ENCODE measurements at regions not wholly inside any gene's neighbourhood (a gene's known extent, or its start where the extent isn't known, plus 50 kb on each side); places are given as distances from the start of the nearest gene placed in this dataset.

- DNase-seq, result no peak
Observed at GRCh38 chr6:126530775-126531174, 190.9 kb downstream of the CENPW start.

- DNase-seq, result no peak
Observed at GRCh38 chr6:126531286-126531685, 191.4 kb downstream of the CENPW start.

GRCh38 chr6:126531840-126532239, 191.9 kb downstream of the CENPW start:
- no peak for DNase-seq

GRCh38 chr6:126534401-126534800, 194.5 kb downstream of the CENPW start:
- no peak for DNase-seq

GRCh38 chr6:126535138-126535537, 195.2 kb downstream of the CENPW start:
- no peak for DNase-seq

GRCh38 chr6:126535595-126535994, 195.7 kb downstream of the CENPW start:
- no peak for DNase-seq

GRCh38 chr6:126537061-126537816, 197.3 kb downstream of the CENPW start:
- no peak for DNase-seq

GRCh38 chr6:126539022-126539421, 199.1 kb downstream of the CENPW start:
- no peak for DNase-seq

- DNase-seq, result no peak
Observed at GRCh38 chr6:126540161-126540560, 200.2 kb downstream of the CENPW start.

- DNase-seq, result no peak
Observed at GRCh38 chr6:126541806-126542491, 202.0 kb downstream of the CENPW start.

- no peak for DNase-seq
Observed at GRCh38 chr6:126546541-126547120, 206.7 kb downstream of the CENPW start.

GRCh38 chr6:126548300-126548699, 208.4 kb downstream of the CENPW start:
- no peak for DNase-seq

GRCh38 chr6:126550323-126550722, 210.4 kb downstream of the CENPW start:
- no peak for DNase-seq

- DNase-seq, result no peak
Observed at GRCh38 chr6:126551832-126552231, 211.9 kb downstream of the CENPW start.

- DNase-seq, result no peak
Observed at GRCh38 chr6:126553854-126554253, 213.9 kb downstream of the CENPW start.

GRCh38 chr6:126570507-126570906, 230.6 kb downstream of the CENPW start:
- DNase-seq, result no peak

- no peak for DNase-seq
Observed at GRCh38 chr6:126574301-126574700, 234.4 kb downstream of the CENPW start.

GRCh38 chr6:126581316-126581715, 241.4 kb downstream of the CENPW start:
- no peak for DNase-seq

GRCh38 chr6:126600258-126600916, 260.5 kb downstream of the CENPW start:
- DNase-seq, result no peak

GRCh38 chr6:126603410-126603809, 263.5 kb downstream of the CENPW start:
- DNase-seq, result no peak

GRCh38 chr6:126605089-126605488, 265.2 kb downstream of the CENPW start:
- no peak for DNase-seq

GRCh38 chr6:126607289-126607688, 267.4 kb downstream of the CENPW start:
- DNase-seq, result no peak

- DNase-seq, result no peak
Observed at GRCh38 chr6:126608681-126609080, 268.8 kb downstream of the CENPW start.

Data from cerebellar nuclear complex (tissue), 1 donor.